K562 (cell line): ENCODE measurements at regions not wholly inside any gene's neighbourhood (a gene's known extent, or its start where the extent isn't known, plus 50 kb on each side); places are given as distances from the start of the nearest gene placed in this dataset.

Experiments used
- ATAC-seq: fragments of 200-7000 bp; cut with Tn5 transposase; 3 replicates; pipeline ENCODE4 v1.9.1; 2020; ENCODE audit warnings: moderate library complexity
- BruUV-seq: library from RNA; stranded (reverse); fragments of 400-500 nt; replicated peaks from 2 replicates; lab custom pipeline; 2021; lab: Mats Ljungman, UMichigan
- CTCF ChIA-PET: fragments of 300-600 bp; formaldehyde crosslinking; extraction: SDS; loops from one replicate; lab custom pipeline; 2021; ENCODE audit warnings: low intra/inter-chr PET ratio; lab: Yijun Ruan, JAX
- POLR2A ChIA-PET: fragments of 300-600, 350-650 bp; sonication (Branson Sonifier 250); formaldehyde crosslinking; extraction: SDS; loops from one replicate; lab custom pipeline; 2021; ENCODE audit warnings: antibody characterized with exemption, inconsistent platforms; lab: Yijun Ruan, JAX
- DNase-seq, 4 experiments: peaks; one replicate each; pipeline versions ENCODE4 v3.0.0 to v3.0.0-alpha.2; 2011 to 2018; ENCODE audit warnings: low spot score in 3 of 4, mixed read lengths in 3 of 4; ENCODE audit errors: extremely low read depth in 1 of 4
- FAIRE-seq: peaks from 2 replicates; lab custom pipeline; 2011; peaks lifted over from hg19 to GRCh38; lab: Jason Lieb, UNC
- H2AFZ ChIP-seq: 2 replicates; pipeline ENCODE4 v1.6.0; 2011; ENCODE audit warnings: low read depth, low read length, control low read depth, inconsistent platforms
- H3K27ac ChIP-seq: fragments of 200-600 bp; 3 replicates; pipeline ENCODE4 v1.8.0; 2011; ENCODE audit warnings: low read depth, mild to moderate bottlenecking, control low read depth, inconsistent platforms, low read length, moderate library complexity, mixed read lengths; ENCODE audit errors: extremely low read depth
- H3K27me3 ChIP-seq, 2 experiments: fragments of 300-600 bp in 1 of 2; 2 replicates in 1 of 2; 3 replicates in 1 of 2; pipeline versions ENCODE4 v1.6.0 to v1.8.0; 2011; ENCODE audit warnings: inconsistent platforms in 2 of 2, low read length in 2 of 2, mild to moderate bottlenecking in 1 of 2, mixed read lengths in 1 of 2, moderate library complexity in 1 of 2; ENCODE audit not compliant: control insufficient read depth in 2 of 2, insufficient read depth in 2 of 2
- H3K36me3 ChIP-seq: fragments of 300-600 bp; 3 replicates; pipeline ENCODE4 v1.8.0; 2011; ENCODE audit warnings: mild to moderate bottlenecking, low read length, inconsistent platforms; ENCODE audit not compliant: control insufficient read depth, insufficient read depth
- H3K4me1 ChIP-seq, 2 experiments: fragments of 200-600 bp in 1 of 2; replicated peaks in 1 of 2; 2 replicates in 1 of 2; 3 replicates in 1 of 2; pipeline versions ENCODE4 v1.5.1 to v1.8.0; 2011; ENCODE audit warnings: inconsistent platforms in 2 of 2, low read length in 2 of 2, mild to moderate bottlenecking in 1 of 2, mixed read lengths in 1 of 2, moderate library complexity in 1 of 2; ENCODE audit not compliant: control insufficient read depth in 2 of 2, insufficient read depth in 2 of 2
- H3K4me2 ChIP-seq: 2 replicates; pipeline ENCODE4 v1.6.1; 2011; ENCODE audit warnings: low read length, control low read depth, inconsistent platforms, mixed read lengths; ENCODE audit not compliant: insufficient read depth
- H3K4me3 ChIP-seq: fragments of 200-600 bp; sonication (generic), shearing (Covaris generic); 2 replicates; pipeline ENCODE4 v1.5.1; 2016; ENCODE audit warnings: control low read depth, inconsistent platforms
- H3K79me2 ChIP-seq: fragments of 200-600 bp; 3 replicates; pipeline ENCODE4 v1.8.0; 2011; ENCODE audit warnings: low read length, inconsistent platforms; ENCODE audit not compliant: control insufficient read depth, insufficient read depth
- H3K9ac ChIP-seq, 2 experiments: 2 replicates each; pipeline versions ENCODE4 v1.6.0 to v1.6.1; 2011; ENCODE audit warnings: low read depth in 2 of 2, low read length in 2 of 2, control low read depth in 1 of 2, inconsistent platforms in 1 of 2, mild to moderate bottlenecking in 1 of 2, mixed read lengths in 1 of 2; ENCODE audit not compliant: insufficient read depth in 1 of 2
- H3K9me1 ChIP-seq: one replicate; pipeline ENCODE4 v1.6.0; 2011; ENCODE audit warnings: inconsistent platforms, mild to moderate bottlenecking, low read length, moderate library complexity; ENCODE audit not compliant: control insufficient read depth, insufficient read depth
- H3K9me3 ChIP-seq: replicated peaks from 2 replicates; pipeline ENCODE4 v1.5.1; 2011; ENCODE audit warnings: low read depth, low read length, inconsistent platforms; ENCODE audit not compliant: control insufficient read depth, insufficient read depth
- H4K20me1 ChIP-seq: replicated peaks from 2 replicates; pipeline ENCODE4 v1.6.1; 2011; ENCODE audit warnings: low read length, inconsistent platforms, mixed read lengths; ENCODE audit not compliant: control insufficient read depth, insufficient read depth
- ZBTB40 ChIP-seq, 2 experiments: fragments of 450-650 bp in 1 of 2; sonication (generic) in 1 of 2; formaldehyde crosslinking in 1 of 2; IDR thresholded peaks; 2 replicates each; pipeline versions ENCODE4 v1.7.1 to v1.9.0; 2016 to 2022; ENCODE audit warnings: inconsistent platforms in 1 of 2, mild to moderate bottlenecking in 1 of 2, missing genetic modification reagents in 1 of 2
- ZNF436 ChIP-seq: fragments of 250-450, 450-650 bp; sonication (Bioruptor Pico); formaldehyde crosslinking; IDR thresholded peaks from 2 replicates; pipeline ENCODE4 v1.7.0; 2020; ENCODE audit warnings: mild to moderate bottlenecking
- ZNF511 ChIP-seq: sonication (generic); formaldehyde crosslinking; IDR thresholded peaks from 2 replicates; pipeline ENCODE4 v1.8.0; 2022; ENCODE audit warnings: mild to moderate bottlenecking, missing genetic modification reagents
- WGBS: fragments of 100-300 bp; shearing (Covaris generic); methylation state at CpG from one replicate; pipeline ENCODE4 v1.1.6; 2016; ENCODE audit warnings: low coverage, mixed read lengths; ENCODE audit not compliant: insufficient coverage; ENCODE audit errors: missing lambda C conversion rate; 5-methylcytosine and 5-hydroxymethylcytosine counted together
- in situ Hi-C: fragments of 300-500 bp; cut with MboI; formaldehyde crosslinking; loops from 4 replicates; pipeline ENCODE4 v1.15.0; 2018; ENCODE audit warnings: inconsistent platforms, mixed read lengths
- intact Hi-C: fragments of 100-400 bp; cut with micrococcal nuclease; formaldehyde crosslinking; loops from 2 replicates; pipeline ENCODE4 v1.14.2; 2022

- ChIA-PET CTCF (no interaction called here), POLR2A (interaction anchor here (1.0 kb wide), 1 partner anchor 30 kb away, joined by 3 read pairs; no protein-coding TSS in a partner anchor)
- Histone ChIP-seq H3K27ac (no peak overlapping the region), H3K27me3 (peaks cover 0 to 11% of the 10 kb centered on the region in 2 experiments; a peak in 2 of 5 replicates), H3K4me3 (no peak overlapping the region), H3K9ac (no peak overlapping the region), H3K9me3 (no peaks in the 10 kb centered on the region), H3K4me1 (no peaks in the 10 kb centered on the region), H2AFZ (no peak overlapping the region), H4K20me1 (no peaks in the 10 kb centered on the region), H3K9me1 (no peaks in the 10 kb centered on the region), H3K36me3 (no peaks in the 10 kb centered on the region), H3K79me2 (no peaks in the 10 kb centered on the region), H3K4me2 (no peak overlapping the region)
- intact Hi-C loops (no loop called here), in situ Hi-C loops (no loop called here)
- DNase-seq (no peak), ATAC-seq (no peak), FAIRE-seq (no peak)
- TF ChIP-seq ZBTB40 (IDR thresholded peaks at IDR 0.05), result peak; percentile 73
- TF ChIP-seq ZBTB40 (CRISPR knock-in tag; IDR thresholded peaks at IDR 0.05), result no peak
- no peak for TF ChIP-seq ZNF511 (CRISPR knock-in tag)
- TF ChIP-seq ZNF436 (CRISPR knock-in tag), result no peak
- BruUV-seq, result no TSS peak
- WGBS, result 3% methylated on average over 1 of the region's 1 CpG
Observed at GRCh38 chr16:80318107-80318506, 222.7 kb upstream of the DYNLRB2 start.
